Lung microvascular endothelial cell (primary cell): ENCODE measurements at regions not wholly inside any gene's neighbourhood (a gene's known extent, or its start where the extent isn't known, plus 50 kb on each side); places are given as distances from the start of the nearest gene placed in this dataset.

ENCODE experiments used
- DNase-seq, 2 donors: peaks; one replicate each; pipeline versions ENCODE4 v3.0.0 to v3.0.0-alpha.2; 2010; ENCODE audit warnings: low read depth in 2 of 2

DNA sequence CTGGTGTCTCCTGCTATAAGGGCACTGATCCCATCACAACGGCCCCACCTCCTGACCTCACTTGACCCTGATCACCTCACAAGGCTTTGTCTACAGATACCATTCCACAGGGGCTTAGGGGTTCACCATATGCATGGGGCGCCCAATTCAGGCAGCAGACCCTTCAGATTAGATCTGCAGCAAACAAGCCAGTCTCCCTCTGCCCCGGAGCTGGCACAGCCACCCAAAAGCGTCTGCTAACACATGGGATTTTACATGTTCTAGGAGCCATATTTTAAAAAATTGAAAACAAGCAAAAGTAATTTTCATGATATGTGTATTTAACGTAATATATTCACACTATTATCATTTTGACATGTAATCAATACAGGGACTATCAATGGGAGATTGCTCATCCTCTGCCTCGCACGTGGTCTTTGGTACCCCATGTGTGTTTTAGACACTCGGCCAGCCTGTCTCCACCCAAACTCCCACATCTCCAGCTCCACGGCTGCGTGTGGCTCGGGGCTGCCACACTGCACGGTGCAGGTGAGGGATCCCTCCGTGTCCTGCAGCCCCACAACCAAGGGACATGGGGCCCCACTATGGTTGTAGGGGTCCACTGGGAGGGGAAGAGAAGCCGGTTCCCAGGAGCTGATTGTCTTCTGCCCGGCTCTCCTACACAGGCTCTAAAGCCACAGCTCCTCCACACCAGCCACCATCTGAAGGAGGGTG, 107.6 kb downstream of the RBFOX3 start:
- no peak for DNase-seq

DNA sequence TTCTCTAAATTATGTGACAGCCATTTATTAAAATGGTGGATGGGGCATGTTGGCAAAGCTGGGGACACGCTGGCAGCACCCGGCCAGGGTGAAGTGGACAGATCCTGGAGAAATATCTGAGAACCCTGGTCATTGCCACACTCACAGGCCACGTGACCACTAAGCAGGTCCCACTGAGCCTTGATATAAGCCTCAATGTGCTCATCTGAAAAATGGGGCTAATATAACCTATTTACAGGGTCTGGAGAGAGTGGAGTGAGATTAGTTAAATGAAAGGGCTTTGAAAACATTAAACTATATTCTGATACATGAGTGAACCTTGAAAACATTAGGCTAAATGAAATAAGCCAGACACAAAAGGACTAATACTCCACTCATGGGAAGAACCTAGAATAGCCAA, 108.9 kb downstream of the RBFOX3 start:
- no peak for DNase-seq

DNA sequence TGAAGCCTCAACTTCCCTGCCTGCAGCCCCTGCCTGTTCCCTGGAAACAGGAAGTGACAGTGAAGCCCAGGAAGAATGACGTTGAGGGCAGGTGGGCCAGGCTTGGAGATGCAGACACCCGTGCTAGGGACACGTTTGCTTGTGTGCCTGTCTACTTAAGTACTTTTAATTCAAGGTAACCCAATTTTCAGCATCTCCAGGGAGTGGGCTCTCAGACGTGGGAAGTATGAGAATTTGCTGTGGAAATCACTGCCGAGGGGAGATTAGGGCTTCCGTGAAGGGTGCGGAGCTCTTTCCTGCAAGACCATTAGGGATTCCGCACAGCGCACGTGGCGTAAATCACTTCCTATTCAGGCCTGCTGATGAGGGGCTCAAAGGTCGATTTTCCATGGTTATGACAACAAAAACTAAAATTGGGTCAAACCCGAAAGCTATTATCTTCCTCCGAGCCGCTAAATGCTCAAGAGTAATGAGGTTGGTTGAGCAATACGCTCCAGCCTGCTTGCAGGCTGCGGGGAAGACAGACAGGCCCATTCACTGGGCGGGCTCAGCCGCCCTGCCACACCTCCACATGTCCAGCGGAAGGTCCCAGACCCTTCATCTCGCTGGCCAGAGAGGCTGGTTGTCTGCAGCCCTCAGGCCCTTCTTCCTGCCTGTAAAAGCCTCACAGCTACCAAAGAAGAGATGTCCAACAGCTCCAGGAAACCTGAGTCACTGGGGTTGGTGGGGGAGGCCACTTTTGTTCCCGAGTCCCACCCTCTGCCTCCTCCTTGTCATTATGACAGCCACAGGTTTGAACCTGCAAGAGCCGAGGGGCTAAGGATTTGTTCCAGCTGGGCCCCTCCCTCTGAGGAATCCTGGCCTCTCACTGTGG, 109.9 kb downstream of the RBFOX3 start:
- no peak for DNase-seq

DNA sequence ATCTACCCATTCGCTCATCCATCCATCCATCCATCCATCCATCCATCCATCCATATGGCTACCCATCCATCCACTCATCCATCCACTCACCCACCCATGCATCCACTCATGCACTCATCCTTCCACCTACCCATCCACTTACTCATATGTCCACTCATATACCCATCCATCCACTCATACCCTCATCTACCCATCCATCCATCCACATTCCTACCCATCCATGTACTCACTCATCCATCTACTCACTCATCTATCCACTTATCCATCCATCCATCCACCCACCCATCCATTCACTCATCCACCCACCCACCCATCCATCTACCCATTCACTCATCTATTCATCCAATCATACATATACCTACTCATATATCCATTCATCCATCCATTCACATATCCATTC, 112.0 kb downstream of the RBFOX3 start:
- DNase-seq = no peak

DNA sequence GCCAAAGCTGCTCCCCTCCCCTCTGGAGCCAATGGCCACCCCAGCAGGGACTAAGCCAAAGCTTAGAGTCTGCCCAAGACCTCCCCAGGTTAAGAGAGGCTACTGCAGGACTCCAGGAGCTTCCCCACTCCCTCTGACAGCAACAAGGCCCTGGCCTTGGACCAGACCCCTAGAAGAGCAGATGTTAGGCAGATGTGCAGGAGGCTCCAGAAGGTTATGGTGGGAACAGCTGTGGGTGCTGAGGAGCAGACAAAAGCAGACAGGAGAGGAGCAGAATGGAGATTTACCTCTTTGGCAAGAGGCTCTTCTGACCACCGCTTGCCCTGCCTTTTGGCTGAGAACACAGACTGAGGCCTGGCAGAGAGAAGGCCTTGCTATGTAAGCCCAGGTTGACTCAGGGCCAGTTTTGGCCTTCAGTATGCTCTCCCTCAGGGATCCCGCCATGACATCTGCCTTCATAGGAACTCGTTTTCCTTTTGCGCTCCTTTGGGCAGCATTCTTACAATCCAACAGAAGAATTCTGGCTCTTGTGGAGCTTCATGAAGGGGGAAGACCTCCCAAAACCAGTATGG, 113.0 kb downstream of the RBFOX3 start:
- DNase-seq = no peak

DNA sequence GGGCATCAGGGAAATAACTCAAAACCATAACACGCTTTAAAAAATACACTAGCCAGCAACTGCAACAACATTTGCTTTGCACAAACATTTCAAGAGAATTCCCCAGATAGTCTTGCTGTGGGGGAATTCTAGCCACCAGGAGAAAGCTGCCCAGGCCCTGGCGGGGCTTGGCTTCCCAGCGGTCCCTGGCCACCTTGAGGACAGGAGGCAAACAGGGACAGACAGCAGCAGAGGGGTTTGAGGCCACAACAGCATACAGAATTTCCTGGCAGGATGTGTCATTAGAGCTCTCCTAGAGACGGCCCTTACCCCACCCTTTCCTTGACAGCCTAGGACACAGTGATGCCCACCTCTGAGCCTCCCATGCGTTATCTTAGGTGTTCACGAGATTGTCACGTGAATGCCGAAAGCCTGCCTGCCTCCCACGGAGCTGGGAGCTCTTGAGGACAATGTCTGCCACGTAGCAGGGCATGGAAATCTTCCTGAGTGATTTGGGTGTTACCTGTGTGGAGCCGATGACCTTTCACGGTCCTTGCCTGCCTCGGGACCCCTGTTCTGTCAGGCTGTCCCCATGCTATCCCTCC, 114.3 kb downstream of the RBFOX3 start:
- no peak for DNase-seq

DNA sequence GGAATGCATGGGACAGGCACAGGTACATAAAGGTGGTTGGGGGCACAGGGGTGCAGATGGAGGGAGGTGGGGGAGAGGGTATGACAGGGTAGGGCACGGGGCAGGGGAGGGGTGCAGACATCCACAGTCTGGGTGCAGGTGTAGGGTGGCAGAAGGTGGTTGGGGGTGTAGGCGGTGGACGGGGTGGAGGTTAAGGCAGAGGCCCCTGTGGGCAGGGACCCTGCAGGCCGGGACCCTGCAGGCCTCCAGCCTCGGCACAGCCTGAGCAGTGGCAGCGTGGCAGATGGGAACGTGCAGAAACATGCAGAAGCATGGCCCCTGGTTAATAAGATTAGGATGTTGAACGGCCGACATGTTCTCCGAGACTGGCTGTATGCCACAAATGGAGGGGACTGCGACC, 115.2 kb downstream of the RBFOX3 start:
- no peak for DNase-seq

DNA sequence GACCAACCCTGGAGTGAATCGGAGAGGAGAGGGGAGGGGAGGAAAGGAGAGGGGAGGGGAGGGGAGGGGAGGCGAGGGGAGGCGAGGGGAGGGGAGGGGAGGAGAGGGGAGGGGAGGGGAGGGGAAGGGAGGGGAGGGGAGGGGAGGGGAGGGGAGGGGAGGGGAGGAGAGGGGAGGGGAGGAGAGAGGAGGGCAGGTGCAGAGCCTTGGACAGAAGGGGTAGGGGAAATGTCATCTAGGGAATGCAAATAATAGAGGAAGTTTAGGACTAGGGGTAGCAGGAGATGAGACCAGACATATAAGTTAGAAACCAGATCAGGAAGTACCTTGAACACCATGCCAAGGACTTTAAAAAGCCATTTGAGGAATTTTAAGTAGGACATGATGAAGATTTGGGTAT, 119.8 kb downstream of the RBFOX3 start:
- DNase-seq = no peak

DNA sequence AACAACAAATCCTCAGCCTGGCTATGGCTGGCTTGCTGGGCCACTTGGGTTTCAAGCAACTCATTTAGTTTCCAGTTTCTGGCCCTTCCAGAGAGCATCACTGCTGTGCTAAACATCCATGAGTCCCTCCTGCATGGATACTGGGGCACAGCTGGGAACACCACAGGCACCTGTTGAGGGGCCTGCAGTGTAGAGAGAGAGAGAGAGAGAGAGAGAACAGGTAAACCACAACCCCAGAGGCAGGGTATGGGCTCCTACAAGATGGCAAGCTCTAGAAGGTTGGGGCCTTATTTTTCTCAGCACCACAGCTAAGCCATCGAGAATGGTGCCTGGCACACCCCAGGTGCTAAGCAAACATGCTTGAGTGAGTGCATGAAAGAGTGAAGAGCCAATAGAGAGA, 120.3 kb downstream of the RBFOX3 start:
- no peak for DNase-seq

DNA sequence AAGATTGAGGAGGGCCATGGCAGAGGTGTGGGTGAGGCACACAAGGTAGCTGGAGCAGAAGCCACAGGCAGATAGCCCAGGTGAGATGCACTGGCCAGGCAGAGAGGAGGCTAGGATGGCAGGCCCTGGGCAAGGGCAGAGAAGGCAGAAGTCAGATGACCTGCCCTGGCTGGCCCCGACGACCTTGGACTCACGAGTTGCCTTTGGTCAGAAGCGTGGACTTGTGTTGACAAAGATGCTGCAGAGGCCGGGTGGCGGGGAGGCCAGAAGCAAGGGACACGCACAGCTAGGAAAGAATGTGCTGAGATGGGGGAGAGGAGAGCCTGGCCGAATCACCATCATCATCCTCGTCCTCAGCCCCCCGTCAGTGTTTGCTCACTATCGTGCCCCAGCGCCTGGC, 123.7 kb downstream of the RBFOX3 start:
- no peak for DNase-seq

DNA sequence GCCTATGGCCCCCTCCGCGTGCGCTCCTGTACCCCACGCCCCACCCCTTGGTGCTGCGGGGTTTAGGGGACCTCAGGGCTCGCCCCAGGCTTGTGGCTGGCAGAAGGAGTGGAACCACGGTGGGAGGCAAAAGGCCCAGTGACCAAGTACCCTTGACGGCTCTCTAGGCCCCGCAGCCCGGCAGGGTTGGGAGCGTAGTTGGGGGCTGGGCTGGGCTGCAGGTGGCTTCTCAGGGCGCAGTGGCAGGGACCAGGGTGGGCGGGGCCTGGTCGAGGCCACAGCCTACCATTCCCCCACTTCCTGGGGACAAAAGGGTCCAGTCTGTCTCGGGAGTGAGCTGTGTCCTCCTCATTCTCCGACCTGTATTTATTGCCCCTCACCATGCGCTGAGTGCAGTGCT, 124.9 kb downstream of the RBFOX3 start:
- DNase-seq = no peak

DNA sequence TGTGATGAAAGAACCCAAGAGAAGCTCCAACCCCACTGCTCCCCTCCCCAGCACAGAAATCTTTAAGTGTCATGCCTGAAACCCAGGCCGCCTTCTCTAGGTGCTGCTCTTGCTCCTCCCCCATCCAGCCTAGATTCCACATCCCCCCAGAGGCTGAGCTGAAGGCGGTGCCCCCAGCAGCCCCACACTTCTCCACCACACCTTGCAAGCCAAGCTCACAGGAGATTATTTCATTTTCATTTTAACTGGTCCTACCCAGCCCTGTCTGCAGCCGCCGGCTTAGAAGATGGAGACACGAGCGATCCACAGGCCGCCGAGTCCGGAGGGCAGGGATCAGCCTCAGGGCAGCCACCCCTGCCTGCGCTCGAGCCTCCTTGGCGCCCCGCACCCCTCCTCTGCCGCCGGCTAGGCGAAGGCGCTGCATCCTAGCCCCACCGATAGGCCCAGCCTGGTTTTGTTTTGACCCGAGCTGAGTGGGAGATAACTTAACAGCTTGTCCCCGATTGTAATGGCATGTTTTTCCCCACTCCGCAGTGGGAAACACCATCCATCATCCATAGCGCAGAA, 125.3 kb downstream of the RBFOX3 start:
- DNase-seq = no peak

DNA sequence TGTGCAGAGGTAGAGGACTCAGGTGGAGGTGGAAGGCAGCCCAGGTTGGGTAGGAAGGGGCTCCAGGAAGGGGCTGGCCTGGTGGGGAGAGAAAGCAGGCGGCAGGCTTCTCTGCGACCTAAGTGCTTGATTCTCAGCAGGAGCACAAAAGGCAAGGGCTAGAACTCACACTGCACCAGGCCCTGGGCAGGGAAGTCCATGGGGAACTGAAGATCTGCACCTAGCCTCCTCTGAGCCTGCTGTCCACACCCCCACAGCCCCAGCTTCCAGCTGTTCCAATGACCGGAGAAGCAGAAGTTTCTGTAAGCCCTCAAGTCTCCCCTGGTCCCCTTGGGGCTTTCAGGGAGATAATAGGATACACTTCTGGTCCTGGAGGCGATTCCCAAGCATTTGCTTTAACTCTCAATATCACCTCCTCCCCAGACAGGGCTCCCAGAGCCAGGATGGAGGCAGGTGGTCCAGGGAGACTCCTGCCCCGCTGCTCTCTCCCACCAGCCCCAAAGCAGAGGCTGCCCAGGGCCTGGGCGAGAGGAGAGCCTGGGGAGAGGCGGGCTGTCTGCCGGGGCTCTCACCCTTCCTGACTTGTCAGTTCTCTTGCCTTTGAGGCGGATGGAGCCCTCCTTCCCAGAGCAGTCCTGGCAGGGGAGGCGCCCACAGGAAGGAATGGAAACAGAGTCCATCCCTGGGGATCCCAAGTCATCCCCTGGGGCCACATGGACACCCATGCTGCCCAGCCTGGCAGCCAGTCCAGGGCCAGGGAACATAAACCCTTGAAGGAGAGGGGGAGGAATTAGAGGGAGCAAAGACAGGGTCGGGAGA, 126.0 kb downstream of the RBFOX3 start:
- DNase-seq = no peak

DNA sequence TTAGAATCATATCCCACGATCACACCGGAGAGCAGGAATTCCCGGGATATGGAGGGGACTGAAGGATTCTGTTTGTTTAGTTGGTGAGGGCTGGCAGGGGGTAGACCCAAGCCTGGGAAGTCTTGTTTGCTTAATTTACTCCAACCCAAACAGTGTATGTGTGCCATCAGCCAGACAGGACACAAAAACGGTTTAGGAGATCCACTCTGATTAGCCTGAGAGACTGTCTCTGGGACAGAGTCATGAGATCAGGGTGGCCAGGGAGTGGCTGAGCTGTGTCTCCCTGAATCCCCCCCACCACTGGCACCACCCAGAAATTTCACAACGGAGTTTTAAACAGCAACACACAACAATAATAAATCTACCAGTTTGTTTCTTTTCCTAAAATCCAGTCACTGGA, 127.0 kb downstream of the RBFOX3 start:
- no peak for DNase-seq

DNA sequence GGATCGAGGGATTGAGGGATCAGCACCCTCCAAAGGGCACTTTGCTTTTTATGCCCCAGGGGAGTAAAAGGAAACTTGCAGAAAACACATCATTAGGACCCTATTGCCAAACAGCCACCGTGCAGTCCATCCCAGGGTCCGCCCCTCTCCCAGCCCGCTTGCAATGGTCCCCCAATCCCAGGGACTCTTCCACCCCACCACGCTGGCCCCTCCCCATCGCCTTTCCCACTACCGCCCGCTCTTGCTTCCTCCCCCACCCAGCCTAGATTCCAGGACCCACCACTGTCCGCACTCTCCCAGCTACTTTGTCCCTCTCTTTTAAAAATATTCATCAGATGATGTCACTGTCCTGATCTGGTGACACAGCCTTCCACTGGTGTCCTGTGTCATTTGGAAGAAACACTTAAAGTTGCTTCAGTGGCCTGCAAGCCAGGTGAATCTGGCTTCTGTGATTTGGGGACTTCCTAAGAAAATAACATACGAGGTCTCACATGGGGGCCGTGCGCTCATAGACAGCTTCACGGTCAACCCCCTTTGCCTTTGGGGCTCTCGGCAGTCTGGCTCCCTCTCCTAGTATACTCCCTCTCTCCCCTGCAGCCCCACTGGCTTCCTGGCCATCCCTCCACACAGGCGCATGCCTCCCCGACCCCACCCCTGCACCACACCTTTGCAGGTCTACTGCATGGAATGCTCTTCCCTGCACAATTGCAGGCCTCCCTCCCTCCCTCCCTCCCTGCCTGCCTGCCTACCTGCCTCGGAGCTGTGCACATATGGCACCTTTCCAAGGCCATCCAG, 127.9 kb downstream of the RBFOX3 start:
- no peak for DNase-seq

DNA sequence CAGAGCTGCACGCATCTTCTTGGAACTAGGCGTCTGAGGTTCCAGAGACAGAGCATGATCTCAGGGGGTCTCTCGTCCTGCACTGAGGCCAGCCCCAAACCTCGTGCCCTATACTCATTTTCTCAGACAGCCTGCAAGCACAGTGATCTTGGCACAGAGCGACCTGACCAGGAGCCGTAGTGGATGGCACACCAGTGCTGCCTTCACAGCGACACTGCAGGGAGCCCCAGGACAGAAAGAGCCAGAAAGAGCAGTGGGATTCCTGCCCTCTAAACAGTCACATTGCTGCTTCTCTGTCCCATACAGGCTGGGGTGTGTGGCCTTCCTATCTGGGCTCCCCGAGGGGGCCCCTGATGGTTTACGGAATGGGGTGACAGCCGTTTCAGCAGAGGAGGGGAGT, 131.0 kb downstream of the RBFOX3 start:
- DNase-seq = no peak

DNA sequence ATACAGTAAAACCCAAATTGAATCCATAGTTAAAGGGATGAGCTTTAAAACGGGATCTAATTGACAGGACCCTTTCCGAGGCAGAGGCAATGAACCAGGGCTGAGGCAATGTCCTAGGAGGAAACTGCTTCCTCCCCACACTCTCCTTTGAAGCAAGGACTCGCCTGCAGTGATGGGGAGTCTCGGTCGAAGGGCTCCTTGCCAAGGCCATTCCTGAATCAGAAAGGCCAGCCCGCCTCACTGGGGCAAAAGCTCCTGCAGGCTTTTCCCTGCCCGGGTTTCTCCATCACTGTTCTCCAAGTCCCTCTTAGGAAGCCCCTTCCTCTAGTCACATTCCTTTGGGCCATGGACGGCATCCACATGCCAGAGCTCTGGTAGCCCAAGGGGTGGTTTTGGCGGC, 132.0 kb downstream of the RBFOX3 start:
- no peak for DNase-seq

DNA sequence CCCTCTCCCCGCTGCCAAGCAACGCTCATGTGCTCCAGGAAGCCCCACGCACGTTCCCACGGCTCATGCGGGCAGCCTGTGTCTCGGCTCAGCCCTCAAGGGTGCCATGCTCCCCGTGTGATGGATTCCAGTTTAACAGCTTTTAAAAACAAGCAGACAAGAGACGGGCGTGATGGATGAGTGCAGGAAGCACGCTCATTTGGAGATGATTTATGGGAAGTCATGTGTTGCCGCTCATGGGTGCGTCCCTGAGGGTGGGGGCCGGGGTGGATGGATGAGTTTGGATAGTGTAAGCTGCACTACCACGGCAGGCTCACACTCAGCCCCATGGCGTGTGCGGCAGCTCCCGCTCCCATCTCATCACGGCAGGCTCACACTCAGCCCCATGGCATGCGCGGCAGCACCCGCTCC, 132.8 kb downstream of the RBFOX3 start:
- no peak for DNase-seq

DNA sequence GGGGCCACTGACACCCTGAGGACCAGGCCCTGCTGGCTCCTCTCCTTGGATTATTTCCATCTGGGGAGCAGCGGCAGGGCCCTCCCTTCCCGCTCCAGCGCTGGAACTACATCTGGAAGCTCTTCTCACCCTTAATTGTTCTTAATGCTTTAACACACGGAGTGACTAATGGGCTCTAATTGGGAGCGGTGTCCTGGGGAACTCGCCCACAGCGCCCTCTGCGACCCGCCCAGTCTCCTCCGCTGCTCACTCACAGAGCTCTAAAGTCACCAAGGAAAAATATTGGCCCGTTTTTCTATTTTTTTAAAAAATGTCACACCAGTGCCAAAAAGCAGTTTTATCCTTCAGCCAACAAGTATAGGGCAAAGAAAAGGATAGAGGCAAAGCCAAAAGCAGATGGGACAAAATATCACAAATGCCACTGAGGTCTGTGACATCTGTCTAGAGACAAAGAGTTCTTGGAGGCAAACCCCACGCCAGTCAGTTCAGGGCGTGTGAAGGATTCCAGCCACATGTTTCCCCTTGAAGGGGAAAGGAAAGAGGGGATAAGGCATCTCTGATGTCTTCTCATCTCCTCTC, 134.7 kb downstream of the RBFOX3 start:
- DNase-seq = no peak

DNA sequence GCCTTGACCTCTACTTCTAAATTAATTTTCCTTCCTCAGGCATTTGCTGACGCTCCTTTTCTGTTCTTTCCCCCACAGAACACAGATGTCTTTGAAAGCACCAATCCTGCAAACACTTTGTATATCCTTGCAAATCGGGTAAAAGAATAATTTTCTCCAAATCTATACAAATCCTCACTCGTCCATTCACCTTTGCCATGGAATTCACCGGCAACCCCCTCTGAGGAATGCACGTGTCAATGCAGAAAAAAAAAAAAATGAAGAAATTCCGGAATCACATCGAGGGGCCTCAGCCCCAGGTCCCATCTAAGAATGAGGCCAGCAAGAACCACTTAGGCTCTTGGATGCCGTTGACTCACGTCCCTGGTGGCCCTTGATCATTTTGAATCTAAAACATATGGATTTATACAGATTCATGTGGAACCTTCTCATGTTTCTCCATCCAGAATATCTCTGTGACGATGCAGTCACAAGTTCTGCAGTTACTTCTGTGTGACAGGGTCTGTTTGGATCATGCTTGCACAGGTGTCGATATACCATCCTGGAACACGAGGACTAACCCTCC, 136.9 kb downstream of the RBFOX3 start:
- no peak for DNase-seq
